MCF 10A (cell line): ENCODE measurements at regions not wholly inside any gene's neighbourhood (a gene's known extent, or its start where the extent isn't known, plus 50 kb on each side); places are given as distances from the start of the nearest gene placed in this dataset.

ENCODE experiments used
- BruUV-seq: library from RNA; stranded (reverse); fragments of 400-500 nt; replicated peaks from 2 replicates; lab custom pipeline; 2021; lab: Mats Ljungman, UMichigan
- CTCF ChIA-PET: fragments of 300-600 bp; sonication (Branson Sonifier 250); formaldehyde crosslinking; extraction: SDS; loops from one replicate; lab custom pipeline; 2021; ENCODE audit warnings: antibody characterized with exemption, inconsistent platforms; lab: Yijun Ruan, JAX
- POLR2A ChIA-PET: fragments of 300-600, 350-650 bp; sonication (Branson Sonifier 250); formaldehyde crosslinking; extraction: SDS; loops from one replicate; lab custom pipeline; 2020; ENCODE audit warnings: antibody characterized with exemption, inconsistent platforms; lab: Yijun Ruan, JAX
- DNase-seq: peaks from one replicate; pipeline ENCODE4 v3.0.0-alpha.2; 2018; ENCODE audit not compliant: unreplicated experiment
- H3K27ac Mint-ChIP-seq: one replicate; pipeline ENCODE4 v1.8.0; 2022; ENCODE audit warnings: mild to moderate bottlenecking, low read depth, mixed read lengths; ENCODE audit not compliant: unreplicated experiment
- H3K27me3 Mint-ChIP-seq: one replicate; pipeline ENCODE4 v1.8.0; 2022; ENCODE audit warnings: mixed read lengths; ENCODE audit not compliant: insufficient read depth, unreplicated experiment
- H3K36me3 Mint-ChIP-seq: one replicate; pipeline ENCODE4 v1.8.0; 2022; ENCODE audit warnings: mild to moderate bottlenecking, moderate library complexity, mixed read lengths; ENCODE audit not compliant: insufficient read depth, unreplicated experiment
- H3K4me1 Mint-ChIP-seq: one replicate; pipeline ENCODE4 v1.8.0; 2022; ENCODE audit warnings: mixed read lengths; ENCODE audit not compliant: insufficient read depth, unreplicated experiment
- H3K4me3 Mint-ChIP-seq: one replicate; pipeline ENCODE4 v1.8.0; 2022; ENCODE audit warnings: mild to moderate bottlenecking, moderate library complexity, mixed read lengths; ENCODE audit not compliant: unreplicated experiment
- H3K9me3 Mint-ChIP-seq: one replicate; pipeline ENCODE4 v1.8.0; 2022; ENCODE audit warnings: mixed read lengths; ENCODE audit not compliant: unreplicated experiment
- CTCF ChIP-seq: fragments of 200-600 bp; IDR thresholded peaks from one replicate; pipeline ENCODE4 v1.8.0; 2022; ENCODE audit warnings: antibody characterized with exemption, mild to moderate bottlenecking; ENCODE audit not compliant: unreplicated experiment
- intact Hi-C: fragments of 100-400 bp; cut with micrococcal nuclease; formaldehyde crosslinking; loops from 2 replicates; pipeline ENCODE4 v1.14.1; 2022

- no peak for TF ChIP-seq CTCF
- ChIA-PET POLR2A (no interaction called here), CTCF (no interaction called here)
- peaks cover 64% of the 10 kb centered on the region for H3K27me3 Mint-ChIP-seq
- no peak overlapping the region for H3K4me3 Mint-ChIP-seq
- H3K4me1 Mint-ChIP-seq = no peaks in the 10 kb centered on the region
- no TSS peak for BruUV-seq
- DNase-seq = no peak
- H3K36me3 Mint-ChIP-seq = no peaks in the 10 kb centered on the region
- no peaks in the 10 kb centered on the region for H3K9me3 Mint-ChIP-seq
- intact Hi-C loops = no loop called here
- no peak overlapping the region for H3K27ac Mint-ChIP-seq
Measured at GRCh38 chr4:173807347-173807746, 277.3 kb upstream of the HAND2 start.

- Mint-ChIP-seq H3K4me3 (no peak overlapping the region), H3K4me1 (no peaks in the 10 kb centered on the region), H3K27ac (no peak overlapping the region), H3K36me3 (no peaks in the 10 kb centered on the region), H3K9me3 (no peaks in the 10 kb centered on the region), H3K27me3 (peaks cover 64% of the 10 kb centered on the region)
- no peak for DNase-seq
- no peak for TF ChIP-seq CTCF
- intact Hi-C loops = no loop called here
- CTCF ChIA-PET = interaction anchor here (0.7 kb wide), 1 partner anchor 249 kb away, joined by 3 read pairs; no protein-coding TSS in a partner anchor
- POLR2A ChIA-PET = interaction anchor here (0.6 kb wide), 1 partner anchor 94 kb away, joined by 3 read pairs; no protein-coding TSS in a partner anchor
- no TSS peak for BruUV-seq
Measured at GRCh38 chr4:173805884-173806283, 275.9 kb upstream of the HAND2 start.

- no peak overlapping the region for H3K4me3 Mint-ChIP-seq
- intact Hi-C loops = no loop called here
- H3K27me3 Mint-ChIP-seq = peaks cover 56% of the 10 kb centered on the region
- BruUV-seq = no TSS peak
- H3K9me3 Mint-ChIP-seq = no peaks in the 10 kb centered on the region
- H3K4me1 Mint-ChIP-seq = no peaks in the 10 kb centered on the region
- no peaks in the 10 kb centered on the region for H3K36me3 Mint-ChIP-seq
- DNase-seq = no peak
- no peak overlapping the region for H3K27ac Mint-ChIP-seq
- POLR2A ChIA-PET = no interaction called here
- TF ChIP-seq CTCF = no peak
- CTCF ChIA-PET = no interaction called here
Measured at GRCh38 chr4:173802662-173803022, 272.6 kb upstream of the HAND2 start.

- H3K4me3 Mint-ChIP-seq = no peak overlapping the region
- no peak overlapping the region for H3K27ac Mint-ChIP-seq
- POLR2A ChIA-PET = no interaction called here
- no peaks in the 10 kb centered on the region for H3K4me1 Mint-ChIP-seq
- CTCF ChIA-PET = interaction anchor here (0.8 kb wide), 1 partner anchor 10 kb away, joined by 3 read pairs; no protein-coding TSS in a partner anchor
- H3K36me3 Mint-ChIP-seq = no peaks in the 10 kb centered on the region
- no peak for TF ChIP-seq CTCF
- BruUV-seq = no TSS peak
- H3K9me3 Mint-ChIP-seq = no peaks in the 10 kb centered on the region
- peaks cover 56% of the 10 kb centered on the region for H3K27me3 Mint-ChIP-seq
- no peak for DNase-seq
- intact Hi-C loops = no loop called here
Measured at GRCh38 chr4:173801876-173802661, 272.0 kb upstream of the HAND2 start.
